ENCODE measurements at regions not wholly inside any gene's neighbourhood (a gene's known extent, or its start where the extent isn't known, plus 50 kb on each side); places are given as distances from the start of the nearest gene placed in this dataset.
A peak's percentile ranks its signal among the peaks of the same experiment; 100 is the strongest.

- no peak overlapping the region for H3K4me3 ChIP-seq (ENCODE audit: low read length)
- no peak for DNase-seq (ENCODE audit: low read depth)
- TF ChIP-seq CTCF (conservative IDR thresholded peaks at IDR 0.05; ENCODE audit: low read length), result no peak
Observed at GRCh38 chr9:108707120-108707519, 148.7 kb downstream of the ACTL7B start.

GRCh38 chr9:108704156-108704852 lies 151.5 kb downstream of the ACTL7B start:
- peak; percentile 10 for DNase-seq (ENCODE audit: low read depth)
- TF ChIP-seq CTCF (conservative IDR thresholded peaks at IDR 0.05; ENCODE audit: low read length), result no peak
- H3K4me3 ChIP-seq (ENCODE audit: low read length), result no peak overlapping the region

GRCh38 chr9:108703429-108703828 lies 152.4 kb downstream of the ACTL7B start:
- H3K4me3 ChIP-seq (ENCODE audit: low read length), result no peak overlapping the region
- DNase-seq (ENCODE audit: low read depth), result no peak
- TF ChIP-seq CTCF (conservative IDR thresholded peaks at IDR 0.05; ENCODE audit: low read length), result no peak

- no peak for TF ChIP-seq CTCF (conservative IDR thresholded peaks at IDR 0.05; ENCODE audit: low read length)
- H3K4me3 ChIP-seq (ENCODE audit: low read length), result no peak overlapping the region
- no peak for DNase-seq (ENCODE audit: low read depth)
Observed at GRCh38 chr9:108702681-108703080, 153.1 kb downstream of the ACTL7B start.

- no peak for TF ChIP-seq CTCF (conservative IDR thresholded peaks at IDR 0.05; ENCODE audit: low read length)
Observed at GRCh38 chr9:108698801-108699200, 157.0 kb downstream of the ACTL7B start.

GRCh38 chr9:108698231-108698630 lies 157.6 kb downstream of the ACTL7B start:
- no peak overlapping the region for H3K4me3 ChIP-seq (ENCODE audit: low read length)
- no peak for DNase-seq (ENCODE audit: low read depth)
- TF ChIP-seq CTCF (conservative IDR thresholded peaks at IDR 0.05; ENCODE audit: low read length), result no peak

More at GRCh38 chr9:108698801-108699200, 157.0 kb downstream of the ACTL7B start:
- no peak for DNase-seq (ENCODE audit: low read depth)
- no peak overlapping the region for H3K4me3 ChIP-seq (ENCODE audit: low read length)

GRCh38 chr9:108696156-108696555 lies 159.6 kb downstream of the ACTL7B start:
- TF ChIP-seq CTCF (conservative IDR thresholded peaks at IDR 0.05; ENCODE audit: low read length), result no peak
- DNase-seq (ENCODE audit: low read depth), result no peak
- H3K4me3 ChIP-seq (ENCODE audit: low read length), result no peak overlapping the region

Measured in AG10803 (cell line).